Lower leg skin (tissue), 3 donors: ENCODE measurements at regions not wholly inside any gene's neighbourhood (a gene's known extent, or its start where the extent isn't known, plus 50 kb on each side); places are given as distances from the start of the nearest gene placed in this dataset.

Experiments used
- CTCF ChIP-seq, 3 donors: fragments of 450-650 bp; IDR thresholded peaks; one replicate each; pipeline ENCODE4 v1.5.1; 2016; ENCODE audit warnings: antibody characterized with exemption in 3 of 3, mild to moderate bottlenecking in 3 of 3, moderate library complexity in 2 of 3
- POLR2A ChIP-seq, 2 donors: fragments of 450-650 bp; IDR thresholded peaks; one replicate each; pipeline ENCODE4 v1.6.1; 2016 to 2017; ENCODE audit warnings: antibody characterized with exemption in 2 of 2, mild to moderate bottlenecking in 1 of 2, moderate library complexity in 1 of 2

DNA sequence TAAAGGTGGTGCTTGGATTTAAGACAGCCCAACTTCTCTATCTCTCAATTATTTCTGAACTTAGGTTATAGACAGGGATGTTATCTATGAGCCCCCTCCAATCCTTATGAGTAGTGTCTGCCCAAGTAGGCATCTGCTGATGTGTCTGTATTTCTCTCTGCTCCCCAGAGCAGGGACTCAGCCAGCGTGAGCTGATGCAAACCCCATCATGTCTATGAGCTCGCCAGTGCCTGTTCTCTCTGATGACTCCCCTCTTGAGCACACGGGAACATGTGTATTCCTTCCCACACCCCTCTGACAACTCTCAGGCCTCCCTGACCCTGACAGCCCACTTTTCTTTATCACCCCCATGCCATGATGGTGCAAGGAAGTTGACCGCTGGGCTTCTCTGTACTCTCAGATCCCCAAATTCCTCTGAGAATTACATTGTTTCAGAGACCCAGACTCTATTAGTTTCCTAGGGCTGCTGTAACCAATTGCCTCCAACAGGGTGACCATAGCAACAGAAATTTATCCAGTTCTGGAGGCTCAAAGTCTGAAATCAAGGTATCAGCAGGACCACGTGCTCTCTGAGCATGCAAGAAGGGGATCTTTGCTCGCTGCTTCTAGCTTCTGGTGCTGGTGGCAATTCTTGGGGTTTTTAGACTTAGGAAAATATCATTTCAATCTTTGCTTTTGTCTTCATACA is 73.5 kb upstream of the ST8SIA2 start:
- no peak for TF ChIP-seq CTCF (IDR thresholded peaks at IDR 0.05)
- no peak for TF ChIP-seq POLR2A (IDR thresholded peaks at IDR 0.05)
